MM.1S (cell line): ENCODE measurements at regions not wholly inside any gene's neighbourhood (a gene's known extent, or its start where the extent isn't known, plus 50 kb on each side); places are given as distances from the start of the nearest gene placed in this dataset.
"Not testable (repeated sequence)": the region's sequence is repeated elsewhere in the genome, so short reads cannot be mapped to it uniquely, and the experiment has no call there.

ENCODE experiments used
- CTCF ChIP-seq: fragments of 300-600 bp; sonication (generic); IDR thresholded peaks from 2 replicates; pipeline ENCODE4 v1.5.1; 2016; ENCODE audit warnings: antibody characterized with exemption, low read length, mixed read lengths
- EZH2 ChIP-seq: fragments of 300-600 bp; sonication (generic); optimal IDR thresholded peaks from 2 replicates; pipeline ENCODE3; 2017; ENCODE audit warnings: low read depth, mild to moderate bottlenecking, antibody characterized with exemption, low read length, mixed read lengths
- EZH2phosphoT487 ChIP-seq: fragments of 300-600 bp; sonication (generic); IDR thresholded peaks from 2 replicates; pipeline ENCODE4 v1.6.1; 2018; ENCODE audit warnings: antibody characterized with exemption, low read length

GRCh38 chr1:242936725-242937124, 318.4 kb downstream of the CEP170 start:
- not testable (repeated sequence) for TF ChIP-seq EZH2, EZH2phosphoT487
- TF ChIP-seq CTCF, result 0 out of 2 replicates have a peak, but pooled peaks have one; percentile 5
